ENCODE measurements at regions not wholly inside any gene's neighbourhood (a gene's known extent, or its start where the extent isn't known, plus 50 kb on each side); places are given as distances from the start of the nearest gene placed in this dataset.

DNA sequence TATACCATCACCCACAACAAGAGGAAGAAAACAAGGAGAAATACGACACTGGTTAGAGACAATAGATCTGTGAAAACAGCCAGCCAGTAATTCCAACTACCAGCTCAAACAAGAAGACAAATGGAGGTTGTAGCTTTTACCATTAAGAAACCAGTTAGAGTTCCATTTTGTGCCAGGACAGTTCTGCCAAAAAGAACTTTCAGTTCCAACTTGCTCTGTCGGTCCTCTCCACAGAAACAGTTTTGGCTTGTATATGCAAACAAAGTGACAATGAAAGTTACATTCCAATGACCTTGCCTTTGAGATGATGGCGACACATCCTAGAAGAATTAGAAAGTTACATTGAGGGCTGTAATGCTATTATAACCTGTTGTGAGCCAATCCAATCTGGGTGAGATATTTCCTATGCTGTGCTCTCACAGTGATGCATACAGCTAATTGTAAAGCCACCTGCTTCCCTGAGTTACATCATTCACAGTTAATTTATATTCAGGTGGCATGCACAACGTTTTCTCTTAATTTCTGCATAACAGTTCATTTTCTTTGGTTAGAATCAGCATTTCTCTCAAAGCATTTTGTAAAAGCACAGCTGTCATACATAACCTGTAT, 1378.4 kb upstream of the PIK3C3 start:
- no peaks in the 10 kb centered on the region for H3K79me2 ChIP-seq (ENCODE audit: control insufficient read depth, low read length)
- no peaks in the 10 kb centered on the region for H3K36me3 ChIP-seq (ENCODE audit: control insufficient read depth, low read length)
- no peaks in the 10 kb centered on the region for H3K9me3 ChIP-seq (ENCODE audit: control insufficient read depth, insufficient read depth, low read length)
- H4K20me1 ChIP-seq (ENCODE audit: control insufficient read depth, insufficient read depth, low read depth, low read length), result no peaks in the 10 kb centered on the region
- H3K27ac ChIP-seq (ENCODE audit: low read depth, low read length), result no peak overlapping the region
- H3K27me3 ChIP-seq (ENCODE audit: control insufficient read depth, low read length), result no peaks in the 10 kb centered on the region
- no peaks in the 10 kb centered on the region for H3K4me1 ChIP-seq (ENCODE audit: control insufficient read depth, low read length)
- no peak overlapping the region for H3K4me3 ChIP-seq (ENCODE audit: low read length)
- no peak overlapping the region for H3K4me2 ChIP-seq (ENCODE audit: low read length)
- no peaks in the 10 kb centered on the region for H3K9me2 ChIP-seq (replicated peaks; ENCODE audit: control insufficient read depth, low read length)
- TF ChIP-seq EZH2phosphoT487 (IDR thresholded peaks at IDR 0.05; ENCODE audit: borderline replicate concordance, low read length), result no peak
- TF ChIP-seq, protein P1, sequence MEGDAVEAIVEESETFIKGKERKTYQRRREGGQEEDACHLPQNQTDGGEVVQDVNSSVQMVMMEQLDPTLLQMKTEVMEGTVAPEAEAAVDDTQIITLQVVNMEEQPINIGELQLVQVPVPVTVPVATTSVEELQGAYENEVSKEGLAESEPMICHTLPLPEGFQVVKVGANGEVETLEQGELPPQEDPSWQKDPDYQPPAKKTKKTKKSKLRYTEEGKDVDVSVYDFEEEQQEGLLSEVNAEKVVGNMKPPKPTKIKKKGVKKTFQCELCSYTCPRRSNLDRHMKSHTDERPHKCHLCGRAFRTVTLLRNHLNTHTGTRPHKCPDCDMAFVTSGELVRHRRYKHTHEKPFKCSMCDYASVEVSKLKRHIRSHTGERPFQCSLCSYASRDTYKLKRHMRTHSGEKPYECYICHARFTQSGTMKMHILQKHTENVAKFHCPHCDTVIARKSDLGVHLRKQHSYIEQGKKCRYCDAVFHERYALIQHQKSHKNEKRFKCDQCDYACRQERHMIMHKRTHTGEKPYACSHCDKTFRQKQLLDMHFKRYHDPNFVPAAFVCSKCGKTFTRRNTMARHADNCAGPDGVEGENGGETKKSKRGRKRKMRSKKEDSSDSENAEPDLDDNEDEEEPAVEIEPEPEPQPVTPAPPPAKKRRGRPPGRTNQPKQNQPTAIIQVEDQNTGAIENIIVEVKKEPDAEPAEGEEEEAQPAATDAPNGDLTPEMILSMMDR (IDR thresholded peaks at IDR 0.05; ENCODE audit: low read depth, low read length, poor library complexity, severe bottlenecking), result no peak
- no peaks in the 10 kb centered on the region for H3F3A ChIP-seq (ENCODE audit: control insufficient read depth, insufficient read depth)

DNA sequence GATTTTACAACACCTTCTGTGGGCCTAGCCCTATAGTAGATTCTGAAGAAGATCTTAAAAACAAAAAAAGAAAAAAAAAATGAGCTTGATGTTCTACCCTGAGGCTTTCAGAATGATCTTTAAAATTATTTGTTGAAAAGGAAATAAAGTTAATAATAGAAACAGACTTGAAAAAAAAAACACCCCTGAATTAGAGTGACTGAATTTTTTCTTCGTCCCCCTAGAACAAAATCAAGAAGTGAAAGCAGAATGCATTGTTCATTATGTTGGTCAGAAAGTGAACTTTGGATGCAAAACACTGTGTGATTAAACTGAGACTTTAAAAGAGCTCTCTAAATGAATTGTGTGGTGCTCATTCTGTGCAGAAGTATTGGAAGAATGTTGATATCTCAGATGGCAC, 1384.4 kb upstream of the PIK3C3 start:
- Histone ChIP-seq H3K9me3 (ENCODE audit: control insufficient read depth, insufficient read depth, low read length) (no peaks in the 10 kb centered on the region), H3K27ac (ENCODE audit: low read depth, low read length) (no peak overlapping the region), H3K27me3 (ENCODE audit: control insufficient read depth, low read length) (no peaks in the 10 kb centered on the region), H3K9me2 (replicated peaks; ENCODE audit: control insufficient read depth, low read length) (no peaks in the 10 kb centered on the region), H3K4me2 (ENCODE audit: low read length) (no peak overlapping the region), H3K79me2 (ENCODE audit: control insufficient read depth, low read length) (no peaks in the 10 kb centered on the region), H3F3A (ENCODE audit: control insufficient read depth, insufficient read depth) (no peaks in the 10 kb centered on the region), H3K4me1 (ENCODE audit: control insufficient read depth, low read length) (no peaks in the 10 kb centered on the region), H3K4me3 (ENCODE audit: low read length) (no peak overlapping the region), H3K36me3 (ENCODE audit: control insufficient read depth, low read length) (no peaks in the 10 kb centered on the region), H4K20me1 (ENCODE audit: control insufficient read depth, insufficient read depth, low read depth, low read length) (no peaks in the 10 kb centered on the region)
- no peak for TF ChIP-seq EZH2phosphoT487 (IDR thresholded peaks at IDR 0.05; ENCODE audit: borderline replicate concordance, low read length)

DNA sequence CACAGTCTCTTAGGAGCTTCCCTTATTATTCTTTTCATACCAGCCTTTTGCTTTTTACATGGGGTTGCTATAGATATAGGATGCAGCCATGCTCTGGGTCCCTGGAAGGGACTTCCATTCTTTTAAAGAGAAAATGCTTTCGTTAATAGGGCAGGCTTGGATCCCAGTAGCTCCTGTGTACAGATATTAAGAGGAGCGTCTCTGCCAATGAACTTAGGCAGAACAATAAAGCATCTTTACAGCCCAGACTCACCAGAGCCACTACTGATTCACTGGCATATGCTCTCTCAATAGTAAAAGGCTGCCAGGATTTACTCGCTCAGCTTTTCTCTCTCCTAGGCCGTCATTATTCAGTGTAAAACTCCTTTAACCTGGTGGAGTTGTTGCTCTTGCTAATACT, 1385.4 kb upstream of the PIK3C3 start:
- H3K27me3 ChIP-seq (ENCODE audit: control insufficient read depth, low read length), result no peaks in the 10 kb centered on the region
- H4K20me1 ChIP-seq (ENCODE audit: control insufficient read depth, insufficient read depth, low read depth, low read length), result no peaks in the 10 kb centered on the region
- H3K79me2 ChIP-seq (ENCODE audit: control insufficient read depth, low read length), result no peaks in the 10 kb centered on the region
- no peaks in the 10 kb centered on the region for H3K9me3 ChIP-seq (ENCODE audit: control insufficient read depth, insufficient read depth, low read length)
- TF ChIP-seq EZH2phosphoT487 (IDR thresholded peaks at IDR 0.05; ENCODE audit: borderline replicate concordance, low read length), result no peak
- TF ChIP-seq, protein P1 (IDR thresholded peaks at IDR 0.05; ENCODE audit: low read depth, low read length, poor library complexity, severe bottlenecking), result no peak
- H3K36me3 ChIP-seq (ENCODE audit: control insufficient read depth, low read length), result no peaks in the 10 kb centered on the region
- H3K27ac ChIP-seq (ENCODE audit: low read depth, low read length), result no peak overlapping the region
- H3K9me2 ChIP-seq (replicated peaks; ENCODE audit: control insufficient read depth, low read length), result no peaks in the 10 kb centered on the region
- no peak overlapping the region for H3K4me2 ChIP-seq (ENCODE audit: low read length)
- H3K4me1 ChIP-seq (ENCODE audit: control insufficient read depth, low read length), result no peaks in the 10 kb centered on the region
- H3K4me3 ChIP-seq (ENCODE audit: low read length), result no peak overlapping the region
- H3F3A ChIP-seq (ENCODE audit: control insufficient read depth, insufficient read depth), result no peaks in the 10 kb centered on the region

DNA sequence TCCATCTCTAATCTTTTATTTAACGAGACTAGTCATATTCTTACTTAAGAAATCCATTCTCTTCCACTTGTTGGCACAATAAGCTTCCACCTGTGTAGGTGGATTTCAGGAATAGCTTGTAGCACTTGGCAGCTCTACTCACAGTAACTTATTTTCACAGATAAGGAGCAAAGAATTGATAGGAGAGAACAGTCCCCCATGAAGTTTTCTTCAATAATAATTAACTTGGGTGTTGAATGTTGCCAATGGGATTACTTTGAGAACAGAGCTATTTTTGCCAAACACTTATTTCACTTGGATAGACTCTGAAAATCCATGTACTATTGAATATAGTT, 1388.6 kb upstream of the PIK3C3 start:
- no peaks in the 10 kb centered on the region for H3K9me3 ChIP-seq (ENCODE audit: control insufficient read depth, insufficient read depth, low read length)
- no peaks in the 10 kb centered on the region for H3K36me3 ChIP-seq (ENCODE audit: control insufficient read depth, low read length)
- H3K4me1 ChIP-seq (ENCODE audit: control insufficient read depth, low read length), result no peaks in the 10 kb centered on the region
- H3K27me3 ChIP-seq (ENCODE audit: control insufficient read depth, low read length), result no peaks in the 10 kb centered on the region
- no peak overlapping the region for H3K27ac ChIP-seq (ENCODE audit: low read depth, low read length)
- H3K9me2 ChIP-seq (replicated peaks; ENCODE audit: control insufficient read depth, low read length), result no peaks in the 10 kb centered on the region
- H3K79me2 ChIP-seq (ENCODE audit: control insufficient read depth, low read length), result no peaks in the 10 kb centered on the region
- H3F3A ChIP-seq (ENCODE audit: control insufficient read depth, insufficient read depth), result no peaks in the 10 kb centered on the region
- no peaks in the 10 kb centered on the region for H4K20me1 ChIP-seq (ENCODE audit: control insufficient read depth, insufficient read depth, low read depth, low read length)
- H3K4me2 ChIP-seq (ENCODE audit: low read length), result no peak overlapping the region
- H3K4me3 ChIP-seq (ENCODE audit: low read length), result no peak overlapping the region
- no peak for TF ChIP-seq EZH2phosphoT487 (IDR thresholded peaks at IDR 0.05; ENCODE audit: borderline replicate concordance, low read length)
- TF ChIP-seq, protein P1 (IDR thresholded peaks at IDR 0.05; ENCODE audit: low read depth, low read length, poor library complexity, severe bottlenecking), result no peak

Data from DOHH2 (cell line).